ENCODE measurements at regions not wholly inside any gene's neighbourhood (a gene's known extent, or its start where the extent isn't known, plus 50 kb on each side); places are given as distances from the start of the nearest gene placed in this dataset.

GRCh38 chr2:181153886-181154285 is 173.5 kb downstream of the UBE2E3 start:
- no peak for TF ChIP-seq POLR2A (IDR thresholded peaks at IDR 0.05; ENCODE audit: low read depth)
- no peak for TF ChIP-seq EP300 (IDR thresholded peaks at IDR 0.05)
- TF ChIP-seq POLR2AphosphoS5 (IDR thresholded peaks at IDR 0.05) = no peak
- TF ChIP-seq CTCF (IDR thresholded peaks at IDR 0.05) = no peak
- Histone ChIP-seq H3K27ac (replicated peaks in 1 of 4) (no peak overlapping the region), H3K4me3 (no peak overlapping the region), H3K9me3 (peaks cover 0 to 4% (median 0%) of the 10 kb centered on the region in 4 donors), H3K36me3 (no peaks in the 10 kb centered on the region), H3K27me3 (no peaks in the 10 kb centered on the region), H3K4me1 (peaks cover 0 to 15% (median 10%) of the 10 kb centered on the region in 4 donors)
- WGBS = 75% methylated on average over 1 of the region's 1 CpG
- intact Hi-C loops (cut with DNase I) = no loop called here
- DNase-seq (ENCODE audit: extremely low spot score) = no peak

- TF ChIP-seq POLR2A (IDR thresholded peaks at IDR 0.05; ENCODE audit: low read depth) (no peak), POLR2AphosphoS5 (IDR thresholded peaks at IDR 0.05) (no peak), EP300 (IDR thresholded peaks at IDR 0.05) (no peak), CTCF (IDR thresholded peaks at IDR 0.05) (no peak)
- WGBS = 86% methylated on average over 4 of the region's 4 CpGs
- Histone ChIP-seq H3K9me3 (peaks cover 0 to 4% (median 0%) of the 10 kb centered on the region in 4 donors), H3K4me1 (peaks cover 0 to 11% (median 6%) of the 10 kb centered on the region in 4 donors), H3K36me3 (no peaks in the 10 kb centered on the region), H3K27ac (replicated peaks in 1 of 4) (no peak overlapping the region), H3K27me3 (no peaks in the 10 kb centered on the region), H3K4me3 (no peak overlapping the region)
- no peak for DNase-seq (ENCODE audit: extremely low spot score)
- intact Hi-C loops (cut with DNase I) = no loop called here
Observed at GRCh38 chr2:181157326-181157725, 176.9 kb downstream of the UBE2E3 start.

- Histone ChIP-seq H3K27ac (replicated peaks in 1 of 4) (no peak overlapping the region), H3K4me3 (no peak overlapping the region), H3K9me3 (peaks cover 0 to 4% (median 0%) of the 10 kb centered on the region in 4 donors), H3K36me3 (no peaks in the 10 kb centered on the region), H3K4me1 (no peaks in the 10 kb centered on the region), H3K27me3 (no peaks in the 10 kb centered on the region)
- 67% methylated on average over 1 of the region's 1 CpG for WGBS
- DNase-seq (ENCODE audit: extremely low spot score) = no peak
- no peak for TF ChIP-seq POLR2AphosphoS5 (IDR thresholded peaks at IDR 0.05)
- TF ChIP-seq POLR2A (IDR thresholded peaks at IDR 0.05; ENCODE audit: low read depth) = no peak
- no peak for TF ChIP-seq CTCF (IDR thresholded peaks at IDR 0.05)
- TF ChIP-seq EP300 (IDR thresholded peaks at IDR 0.05) = no peak
- intact Hi-C loops (cut with DNase I) = no loop called here
Observed at GRCh38 chr2:181158427-181158826, 178.0 kb downstream of the UBE2E3 start.

GRCh38 chr2:181161615-181162014 is 181.2 kb downstream of the UBE2E3 start:
- WGBS = 89% methylated on average over 1 of the region's 1 CpG
- Histone ChIP-seq H3K27ac (replicated peaks in 1 of 4) (no peak overlapping the region), H3K9me3 (no peaks in the 10 kb centered on the region), H3K36me3 (no peaks in the 10 kb centered on the region), H3K27me3 (no peaks in the 10 kb centered on the region), H3K4me3 (no peak overlapping the region), H3K4me1 (no peaks in the 10 kb centered on the region)
- TF ChIP-seq EP300 (IDR thresholded peaks at IDR 0.05) = no peak
- TF ChIP-seq POLR2AphosphoS5 (IDR thresholded peaks at IDR 0.05) = no peak
- TF ChIP-seq CTCF (IDR thresholded peaks at IDR 0.05) = no peak
- TF ChIP-seq POLR2A (IDR thresholded peaks at IDR 0.05; ENCODE audit: low read depth) = no peak
- DNase-seq (ENCODE audit: extremely low spot score) = no peak
- intact Hi-C loops (cut with DNase I) = no loop called here

- H3K27ac ChIP-seq (replicated peaks in 1 of 4) = no peak overlapping the region
- intact Hi-C loops (cut with DNase I) = no loop called here
- 75% methylated on average over 1 of the region's 1 CpG for WGBS
- H3K36me3 ChIP-seq = no peaks in the 10 kb centered on the region
- no peaks in the 10 kb centered on the region for H3K27me3 ChIP-seq
- no peak for DNase-seq (ENCODE audit: extremely low spot score)
- TF ChIP-seq POLR2AphosphoS5 (IDR thresholded peaks at IDR 0.05) (no peak), POLR2A (IDR thresholded peaks at IDR 0.05; ENCODE audit: low read depth) (no peak), EP300 (IDR thresholded peaks at IDR 0.05) (no peak), CTCF (IDR thresholded peaks at IDR 0.05) (no peak)
- no peaks in the 10 kb centered on the region for H3K4me1 ChIP-seq
- H3K9me3 ChIP-seq = no peaks in the 10 kb centered on the region
- H3K4me3 ChIP-seq = no peak overlapping the region
Observed at GRCh38 chr2:181163139-181163538, 182.7 kb downstream of the UBE2E3 start.

Data from esophagus muscularis mucosa (tissue), 4 donors.